ENCODE measurements at regions not wholly inside any gene's neighbourhood (a gene's known extent, or its start where the extent isn't known, plus 50 kb on each side); places are given as distances from the start of the nearest gene placed in this dataset.

- TF ChIP-seq CTCF (IDR thresholded peaks at IDR 0.05) (no peak), POLR2AphosphoS5 (IDR thresholded peaks at IDR 0.05) (no peak), POLR2A (IDR thresholded peaks at IDR 0.05) (no peak), EP300 (IDR thresholded peaks at IDR 0.05) (no peak)
Observed at GRCh38 chr9:20207176-20207575, 415.1 kb downstream of the MLLT3 start.

Measured in suprapubic skin (tissue), 4 donors.